Right atrium auricular region (tissue), 2 donors: ENCODE measurements at regions not wholly inside any gene's neighbourhood (a gene's known extent, or its start where the extent isn't known, plus 50 kb on each side); places are given as distances from the start of the nearest gene placed in this dataset.

Experiments used
- DNase-seq: peaks from one replicate; pipeline ENCODE4 v3.0.0-alpha.2; 2019; ENCODE audit warnings: low spot score
- H3K27ac ChIP-seq, 2 donors: fragments of 200-600 bp; sonication (generic); 1 replicate in 1 of 2; 2 replicates in 1 of 2; pipeline ENCODE4 v1.5.1; 2016 to 2019
- H3K27me3 ChIP-seq, 2 donors: fragments of 200-600 bp; sonication (generic); one replicate each; pipeline versions ENCODE4 v1.5.1 to v1.6.0; 2017 to 2019
- H3K36me3 ChIP-seq: fragments of 200-600 bp; sonication (generic); one replicate; pipeline ENCODE4 v1.5.1; 2016
- H3K4me1 ChIP-seq, 2 donors: fragments of 200-600 bp; sonication (generic); one replicate each; pipeline versions ENCODE4 v1.5.1 to v1.6.0; 2017 to 2019
- H3K4me3 ChIP-seq, 2 donors: fragments of 200-600 bp; sonication (generic); 1 replicate in 1 of 2; 2 replicates in 1 of 2; pipeline ENCODE4 v1.5.1; 2017 to 2019; ENCODE audit warnings: mild to moderate bottlenecking in 1 of 2, moderate library complexity in 1 of 2
- H3K9me3 ChIP-seq, 2 donors: fragments of 200-600 bp; sonication (generic); one replicate each; pipeline ENCODE4 v1.5.1; 2019
- TF ChIP-seq, protein P1 (sequence below), 2 donors: fragments of 200-600 bp; sonication (generic); IDR thresholded peaks; one replicate each; pipeline ENCODE4 v1.5.1; 2019; ENCODE audit warnings: antibody characterized with exemption in 2 of 2

DNA sequence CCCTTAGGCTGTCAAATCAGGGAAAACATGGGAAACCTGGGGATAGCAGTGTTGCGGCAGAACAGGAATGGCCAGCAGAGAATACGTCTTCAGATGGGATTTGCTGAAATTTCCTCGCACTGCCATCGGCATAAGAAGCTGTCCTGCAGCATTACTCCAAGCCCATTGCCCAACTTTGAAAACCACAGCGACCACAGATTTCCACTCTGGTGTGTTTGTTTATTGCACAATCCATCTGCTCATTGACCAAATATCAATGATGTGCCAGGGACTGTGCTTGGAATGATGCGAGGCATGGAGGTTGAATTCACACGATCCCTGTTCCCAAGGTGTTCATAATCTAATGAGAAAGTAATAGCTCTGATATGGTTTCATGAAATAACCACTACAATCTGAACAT lies 383.3 kb upstream of the MYT1L start:
- no peak overlapping the region for H3K4me3 ChIP-seq
- H3K9me3 ChIP-seq = no peaks in the 10 kb centered on the region
- DNase-seq = no peak
- no peaks in the 10 kb centered on the region for H3K4me1 ChIP-seq
- H3K27me3 ChIP-seq = no peaks in the 10 kb centered on the region
- H3K36me3 ChIP-seq = no peaks in the 10 kb centered on the region
- TF ChIP-seq, protein P1, sequence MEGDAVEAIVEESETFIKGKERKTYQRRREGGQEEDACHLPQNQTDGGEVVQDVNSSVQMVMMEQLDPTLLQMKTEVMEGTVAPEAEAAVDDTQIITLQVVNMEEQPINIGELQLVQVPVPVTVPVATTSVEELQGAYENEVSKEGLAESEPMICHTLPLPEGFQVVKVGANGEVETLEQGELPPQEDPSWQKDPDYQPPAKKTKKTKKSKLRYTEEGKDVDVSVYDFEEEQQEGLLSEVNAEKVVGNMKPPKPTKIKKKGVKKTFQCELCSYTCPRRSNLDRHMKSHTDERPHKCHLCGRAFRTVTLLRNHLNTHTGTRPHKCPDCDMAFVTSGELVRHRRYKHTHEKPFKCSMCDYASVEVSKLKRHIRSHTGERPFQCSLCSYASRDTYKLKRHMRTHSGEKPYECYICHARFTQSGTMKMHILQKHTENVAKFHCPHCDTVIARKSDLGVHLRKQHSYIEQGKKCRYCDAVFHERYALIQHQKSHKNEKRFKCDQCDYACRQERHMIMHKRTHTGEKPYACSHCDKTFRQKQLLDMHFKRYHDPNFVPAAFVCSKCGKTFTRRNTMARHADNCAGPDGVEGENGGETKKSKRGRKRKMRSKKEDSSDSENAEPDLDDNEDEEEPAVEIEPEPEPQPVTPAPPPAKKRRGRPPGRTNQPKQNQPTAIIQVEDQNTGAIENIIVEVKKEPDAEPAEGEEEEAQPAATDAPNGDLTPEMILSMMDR (IDR thresholded peaks at IDR 0.05) = no peak
- H3K27ac ChIP-seq = no peak overlapping the region

DNA sequence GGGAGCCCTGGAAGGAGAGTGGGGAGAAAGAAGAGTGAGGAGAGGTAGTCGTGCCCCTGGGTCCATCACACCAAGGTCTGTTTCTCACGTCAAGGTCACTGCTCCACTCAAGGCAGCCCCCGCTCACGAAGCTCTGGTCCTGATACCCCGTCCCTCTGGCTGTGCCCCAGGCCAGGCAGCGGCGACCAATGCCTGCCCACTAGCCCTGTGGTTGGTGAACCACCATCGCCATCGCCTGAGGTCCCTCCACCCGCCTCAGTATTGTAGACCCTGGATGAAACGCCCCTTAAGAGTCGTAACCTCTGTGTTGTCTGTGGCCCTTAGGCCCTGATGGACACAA lies 378.3 kb upstream of the MYT1L start:
- no peak for DNase-seq
- TF ChIP-seq, protein P1 (IDR thresholded peaks at IDR 0.05) = no peak
- Histone ChIP-seq H3K27me3 (no peaks in the 10 kb centered on the region), H3K4me1 (no peaks in the 10 kb centered on the region), H3K9me3 (no peaks in the 10 kb centered on the region), H3K27ac (no peak overlapping the region), H3K36me3 (no peaks in the 10 kb centered on the region), H3K4me3 (no peak overlapping the region)

DNA sequence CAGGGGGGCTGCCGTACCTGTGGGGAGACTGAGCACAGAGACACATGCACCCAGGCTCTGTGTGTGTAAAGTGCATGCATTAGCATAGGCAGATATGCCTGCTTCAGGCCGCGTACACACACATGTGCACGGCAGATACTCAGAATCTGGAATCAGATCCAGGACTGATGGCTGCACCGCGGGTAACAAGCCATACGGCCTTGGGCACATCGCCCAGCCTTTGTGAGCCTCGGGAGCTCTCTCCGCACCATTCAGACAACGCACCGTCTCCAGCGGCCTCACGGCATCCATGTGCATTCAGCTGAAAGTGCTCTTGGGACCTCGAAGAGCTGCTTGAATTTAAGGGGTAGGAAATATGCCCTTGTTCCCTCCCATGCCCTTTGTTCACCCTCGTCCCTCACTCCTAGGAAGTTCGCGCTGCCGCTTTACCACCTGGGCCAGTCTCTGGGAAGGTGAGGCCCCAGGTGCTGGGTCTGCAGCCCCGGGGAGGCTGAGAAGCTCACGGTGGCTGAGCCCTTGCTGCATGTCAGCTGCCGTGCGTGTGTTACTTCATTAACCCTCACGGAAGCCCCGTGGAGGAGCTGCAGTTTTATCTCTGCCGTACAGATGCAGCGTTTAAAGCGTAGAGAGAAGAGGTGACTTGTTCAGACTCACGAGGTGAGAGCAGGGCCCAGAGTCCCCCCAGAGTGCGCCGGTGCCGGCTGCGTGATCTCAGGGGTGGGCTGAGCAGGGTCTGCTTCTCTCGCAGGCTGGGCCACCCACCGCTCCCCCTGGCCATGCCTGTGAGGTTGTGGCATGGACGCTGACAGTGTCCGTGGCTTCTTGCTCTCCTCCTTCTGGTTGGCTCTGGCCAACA lies 377.7 kb upstream of the MYT1L start:
- no peaks in the 10 kb centered on the region for H3K9me3 ChIP-seq
- no peaks in the 10 kb centered on the region for H3K27me3 ChIP-seq
- no peaks in the 10 kb centered on the region for H3K36me3 ChIP-seq
- no peak overlapping the region for H3K27ac ChIP-seq
- no peak overlapping the region for H3K4me3 ChIP-seq
- no peak for DNase-seq
- H3K4me1 ChIP-seq = no peaks in the 10 kb centered on the region
- TF ChIP-seq, protein P1 (IDR thresholded peaks at IDR 0.05) = no peak

DNA sequence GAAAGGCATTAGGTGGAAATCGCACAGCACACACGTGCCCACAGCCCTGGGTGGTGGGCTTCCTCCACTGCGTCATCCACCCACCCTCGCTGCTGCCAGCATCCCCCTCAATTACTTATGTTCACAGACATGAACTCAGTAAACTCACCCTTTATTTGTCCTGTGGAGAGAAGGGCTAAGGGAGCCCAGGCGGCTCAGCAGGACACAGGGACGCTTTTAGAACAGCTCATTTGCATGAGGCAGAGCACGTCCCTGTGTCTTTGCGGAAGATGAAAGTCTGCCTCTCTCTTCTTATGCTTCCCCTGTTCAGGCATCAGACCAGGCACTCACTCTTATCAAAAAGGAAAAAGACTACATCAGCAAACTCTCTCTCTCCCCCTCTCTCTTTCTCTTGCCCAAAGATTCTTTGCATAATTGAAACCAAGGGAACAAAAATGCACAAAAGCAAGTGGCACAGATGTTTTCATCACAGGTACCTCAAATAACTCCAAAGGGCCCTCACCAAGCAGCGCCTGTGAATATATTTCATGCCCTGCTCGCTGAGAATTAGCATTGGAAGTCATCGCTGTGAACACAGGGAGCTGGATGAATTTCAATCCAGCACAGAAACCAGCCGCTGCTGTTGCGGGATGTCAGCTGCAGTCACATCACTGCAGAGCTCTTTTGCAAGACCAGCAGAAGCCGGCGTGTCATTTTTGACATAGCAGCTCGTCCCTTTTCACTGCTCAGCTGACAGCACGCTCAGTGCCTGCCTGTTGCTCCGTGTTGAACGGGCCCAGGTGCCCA lies 376.3 kb upstream of the MYT1L start:
- H3K4me1 ChIP-seq = no peaks in the 10 kb centered on the region
- no peak overlapping the region for H3K4me3 ChIP-seq
- no peaks in the 10 kb centered on the region for H3K27me3 ChIP-seq
- TF ChIP-seq, protein P1 (IDR thresholded peaks at IDR 0.05) = no peak
- no peaks in the 10 kb centered on the region for H3K9me3 ChIP-seq
- H3K27ac ChIP-seq = no peak overlapping the region
- H3K36me3 ChIP-seq = no peaks in the 10 kb centered on the region
- no peak for DNase-seq

DNA sequence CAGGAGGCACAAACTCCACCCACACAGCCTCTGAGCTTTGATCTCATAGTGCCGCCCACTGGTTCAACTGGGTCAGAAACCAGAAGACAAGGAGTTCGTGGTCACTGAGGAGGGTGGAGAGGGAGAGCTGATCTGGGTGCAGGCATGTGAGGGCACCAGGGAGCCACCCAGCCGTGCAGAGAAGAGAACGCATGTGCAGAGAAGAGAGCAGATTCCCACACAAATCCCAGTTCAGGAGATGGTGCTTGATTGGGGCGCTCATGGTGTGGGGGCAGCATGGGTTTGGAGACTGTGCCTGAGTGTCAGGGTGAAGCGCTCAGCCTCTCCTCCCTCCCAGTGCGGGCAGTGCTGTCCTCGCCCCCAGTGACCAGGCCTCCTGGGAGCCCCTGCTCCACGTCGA lies 375.2 kb upstream of the MYT1L start:
- TF ChIP-seq, protein P1 (IDR thresholded peaks at IDR 0.05) = no peak
- no peak for DNase-seq
- Histone ChIP-seq H3K4me3 (no peak overlapping the region), H3K4me1 (no peaks in the 10 kb centered on the region), H3K9me3 (no peaks in the 10 kb centered on the region), H3K36me3 (no peaks in the 10 kb centered on the region), H3K27me3 (no peaks in the 10 kb centered on the region), H3K27ac (no peak overlapping the region)
